NCI-H2227 (cell line): ENCODE measurements at regions not wholly inside any gene's neighbourhood (a gene's known extent, or its start where the extent isn't known, plus 50 kb on each side); places are given as distances from the start of the nearest gene placed in this dataset.
"Not testable (repeated sequence)": the region's sequence is repeated elsewhere in the genome, so short reads cannot be mapped to it uniquely, and the experiment has no call there.

Source experiments
- DNase-seq: peaks from one replicate; lab custom pipeline; 2025; ENCODE audit not compliant: unreplicated experiment; lab: John Stamatoyannopoulos, UW

- not testable (repeated sequence) for DNase-seq
These were observed 49.9 kb upstream of the DAAM1 start for GRCh38 chr14:59138576-59138975.
